Endothelial cell of hepatic sinusoid (primary cell): ENCODE measurements at regions not wholly inside any gene's neighbourhood (a gene's known extent, or its start where the extent isn't known, plus 50 kb on each side); places are given as distances from the start of the nearest gene placed in this dataset.

Source experiments
- in situ Hi-C: cut with HindIII; loops from 2 replicates; pipeline ENCODE4 v1.10.0; 2017; ENCODE audit warnings: low sequenced_read_pairs

GRCh38 chr9:126085170-126085569 lies 241.5 kb upstream of the MVB12B start:
- in situ Hi-C loops = no loop called here

GRCh38 chr9:126088336-126088735 lies 238.3 kb upstream of the MVB12B start:
- in situ Hi-C loops = no loop called here

- in situ Hi-C loops = no loop called here
These were observed 236.8 kb upstream of the MVB12B start for GRCh38 chr9:126089789-126090188.

- in situ Hi-C loops = no loop called here
These were observed 232.9 kb upstream of the MVB12B start for GRCh38 chr9:126093771-126094170.

GRCh38 chr9:126095546-126096190 lies 231.0 kb upstream of the MVB12B start:
- in situ Hi-C loops = no loop called here

GRCh38 chr9:126096340-126096739 lies 230.3 kb upstream of the MVB12B start:
- in situ Hi-C loops = no loop called here

GRCh38 chr9:126097679-126098078 lies 228.9 kb upstream of the MVB12B start:
- in situ Hi-C loops = no loop called here

GRCh38 chr9:126106404-126106803 lies 220.2 kb upstream of the MVB12B start:
- in situ Hi-C loops = no loop called here

GRCh38 chr9:126107693-126108092 lies 218.9 kb upstream of the MVB12B start:
- in situ Hi-C loops = no loop called here

- in situ Hi-C loops = no loop called here
These were observed 218.4 kb upstream of the MVB12B start for GRCh38 chr9:126108240-126108639.

GRCh38 chr9:126109575-126109974 lies 217.1 kb upstream of the MVB12B start:
- in situ Hi-C loops = no loop called here

GRCh38 chr9:126111556-126111955 lies 215.1 kb upstream of the MVB12B start:
- in situ Hi-C loops = loop anchor here (5.0 kb wide), 1 partner anchor 74 kb away; no protein-coding TSS in a partner anchor

GRCh38 chr9:126112135-126112720 lies 214.4 kb upstream of the MVB12B start:
- in situ Hi-C loops = loop anchor here (5.0 kb wide), 1 partner anchor 75 kb away; no protein-coding TSS in a partner anchor

GRCh38 chr9:126113176-126113575 lies 213.5 kb upstream of the MVB12B start:
- in situ Hi-C loops = loop anchor here (5.0 kb wide), 1 partner anchor 76 kb away; no protein-coding TSS in a partner anchor

- in situ Hi-C loops = loop anchor here (5.0 kb wide), 1 partner anchor 77 kb away; no protein-coding TSS in a partner anchor
These were observed 212.7 kb upstream of the MVB12B start for GRCh38 chr9:126113756-126114408.

GRCh38 chr9:126114409-126114760 lies 212.2 kb upstream of the MVB12B start:
- in situ Hi-C loops = loop anchor here (5.0 kb wide), 1 partner anchor 77 kb away; no protein-coding TSS in a partner anchor

GRCh38 chr9:126114850-126115460 lies 211.7 kb upstream of the MVB12B start:
- in situ Hi-C loops = loop anchor here (5.0 kb wide), 1 partner anchor 78 kb away; no protein-coding TSS in a partner anchor

GRCh38 chr9:126116351-126117157 lies 210.1 kb upstream of the MVB12B start:
- in situ Hi-C loops = no loop called here

- in situ Hi-C loops = no loop called here
These were observed 209.5 kb upstream of the MVB12B start for GRCh38 chr9:126117158-126117425.

GRCh38 chr9:126117631-126118030 lies 209.0 kb upstream of the MVB12B start:
- in situ Hi-C loops = no loop called here

GRCh38 chr9:126119731-126120130 lies 206.9 kb upstream of the MVB12B start:
- in situ Hi-C loops = no loop called here
